A673 (cell line): ENCODE measurements at regions not wholly inside any gene's neighbourhood (a gene's known extent, or its start where the extent isn't known, plus 50 kb on each side); places are given as distances from the start of the nearest gene placed in this dataset.

Experiments used
- CTCF ChIP-seq: fragments of 300-800, 200-600 bp; sonication (generic); conservative IDR thresholded peaks from 2 replicates; pipeline ENCODE4 v1.5.1; 2017; ENCODE audit warnings: low read depth, mild to moderate bottlenecking, antibody characterized with exemption, low read length, moderate library complexity, mixed read lengths
- EZH2 ChIP-seq: fragments of 200-600 bp; sonication (generic); IDR thresholded peaks from 2 replicates; pipeline ENCODE4 v1.6.1; 2017; ENCODE audit warnings: borderline replicate concordance, low read depth, mild to moderate bottlenecking, mixed read lengths, antibody characterized with exemption, low read length; ENCODE audit not compliant: poor library complexity, severe bottlenecking

- TF ChIP-seq CTCF (no peak), EZH2 (no peak)
Measured at GRCh38 chr1:37255136-37255795, 219.1 kb upstream of the ZC3H12A start.
